Osteocyte (in vitro differentiated cells): ENCODE measurements at regions not wholly inside any gene's neighbourhood (a gene's known extent, or its start where the extent isn't known, plus 50 kb on each side); places are given as distances from the start of the nearest gene placed in this dataset.

Source experiments
- DNase-seq: peaks from one replicate; pipeline ENCODE4 v3.0.0; 2021; ENCODE audit warnings: mixed read lengths; ENCODE audit not compliant: unreplicated experiment; ENCODE audit errors: extremely low spot score
- H3K27ac Mint-ChIP-seq: one replicate; pipeline ENCODE4 v1.8.0; 2021; ENCODE audit warnings: mild to moderate bottlenecking, mixed read lengths; ENCODE audit not compliant: unreplicated experiment
- H3K27me3 Mint-ChIP-seq: one replicate; pipeline ENCODE4 v1.8.0; 2021; ENCODE audit warnings: mixed read lengths; ENCODE audit not compliant: unreplicated experiment
- H3K36me3 Mint-ChIP-seq: one replicate; pipeline ENCODE4 v1.8.0; 2021; ENCODE audit warnings: mixed read lengths; ENCODE audit not compliant: unreplicated experiment
- H3K4me1 Mint-ChIP-seq: one replicate; pipeline ENCODE4 v1.8.0; 2021; ENCODE audit warnings: mixed read lengths; ENCODE audit not compliant: unreplicated experiment
- H3K4me3 Mint-ChIP-seq: one replicate; pipeline ENCODE4 v1.8.0; 2021; ENCODE audit warnings: mild to moderate bottlenecking, moderate library complexity, mixed read lengths; ENCODE audit not compliant: unreplicated experiment
- H3K9me3 Mint-ChIP-seq: one replicate; pipeline ENCODE4 v1.8.0; 2021; ENCODE audit warnings: mixed read lengths; ENCODE audit not compliant: unreplicated experiment
- CTCF ChIP-seq: fragments of 200-600 bp; sonication (generic); IDR thresholded peaks from 2 replicates; pipeline ENCODE4 v1.5.0; 2021; ENCODE audit warnings: antibody characterized with exemption, mild to moderate bottlenecking, moderate library complexity

- Mint-ChIP-seq H3K4me3 (no peak overlapping the region), H3K27me3 (peaks cover 6% of the 10 kb centered on the region), H3K4me1 (no peaks in the 10 kb centered on the region), H3K36me3 (no peaks in the 10 kb centered on the region), H3K27ac (no peak overlapping the region), H3K9me3 (no peaks in the 10 kb centered on the region)
- no peak for DNase-seq
- no peak for TF ChIP-seq CTCF
Measured at GRCh38 chr13:55345224-55345623, 1795.5 kb upstream of the PRR20A start.

GRCh38 chr13:55347528-55347927, 1793.2 kb upstream of the PRR20A start:
- no peak for DNase-seq
- Mint-ChIP-seq H3K4me1 (no peaks in the 10 kb centered on the region), H3K27me3 (peaks cover 3% of the 10 kb centered on the region), H3K9me3 (no peaks in the 10 kb centered on the region), H3K4me3 (no peak overlapping the region), H3K27ac (no peak overlapping the region), H3K36me3 (no peaks in the 10 kb centered on the region)
- no peak for TF ChIP-seq CTCF

GRCh38 chr13:55359067-55359466, 1781.7 kb upstream of the PRR20A start:
- Mint-ChIP-seq H3K9me3 (no peaks in the 10 kb centered on the region), H3K27me3 (peaks cover 3% of the 10 kb centered on the region), H3K27ac (no peak overlapping the region), H3K4me3 (no peak overlapping the region), H3K4me1 (no peaks in the 10 kb centered on the region), H3K36me3 (no peaks in the 10 kb centered on the region)
- TF ChIP-seq CTCF = no peak
- no peak for DNase-seq

- TF ChIP-seq CTCF = no peak
- no peaks in the 10 kb centered on the region for H3K36me3 Mint-ChIP-seq
- H3K27ac Mint-ChIP-seq = no peak overlapping the region
- no peaks in the 10 kb centered on the region for H3K4me1 Mint-ChIP-seq
- H3K4me3 Mint-ChIP-seq = no peak overlapping the region
- no peaks in the 10 kb centered on the region for H3K9me3 Mint-ChIP-seq
- DNase-seq = no peak
- H3K27me3 Mint-ChIP-seq = peaks cover 3% of the 10 kb centered on the region
Measured at GRCh38 chr13:55361141-55361540, 1779.6 kb upstream of the PRR20A start.

GRCh38 chr13:55366676-55367075, 1774.0 kb upstream of the PRR20A start:
- Mint-ChIP-seq H3K27ac (no peak overlapping the region), H3K9me3 (no peaks in the 10 kb centered on the region), H3K27me3 (no peaks in the 10 kb centered on the region), H3K36me3 (no peaks in the 10 kb centered on the region), H3K4me1 (no peaks in the 10 kb centered on the region), H3K4me3 (no peak overlapping the region)
- TF ChIP-seq CTCF = no peak
- no peak for DNase-seq
